ENCODE measurements at regions not wholly inside any gene's neighbourhood (a gene's known extent, or its start where the extent isn't known, plus 50 kb on each side); places are given as distances from the start of the nearest gene placed in this dataset.

DNA sequence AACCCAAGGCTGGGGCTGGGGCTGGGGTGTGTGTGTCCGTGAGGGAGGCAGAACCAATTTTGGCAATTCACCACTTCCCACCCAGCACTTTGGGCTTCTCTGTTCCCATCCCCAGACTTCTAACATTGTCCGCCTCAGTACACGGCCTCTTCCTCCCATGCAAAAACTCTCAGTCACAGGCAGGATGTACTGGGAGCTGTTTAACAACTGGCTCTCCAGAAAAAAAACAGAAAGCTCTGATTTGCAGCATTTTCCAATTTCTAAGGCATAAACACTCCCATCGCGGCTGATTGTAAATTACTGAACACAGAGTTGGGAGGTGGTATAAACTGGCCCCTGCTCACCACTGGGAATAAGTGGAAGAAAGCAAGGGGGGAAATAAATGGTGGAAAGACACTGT lies 73.1 kb upstream of the MAP4K3 start:
- TF ChIP-seq, protein P1, sequence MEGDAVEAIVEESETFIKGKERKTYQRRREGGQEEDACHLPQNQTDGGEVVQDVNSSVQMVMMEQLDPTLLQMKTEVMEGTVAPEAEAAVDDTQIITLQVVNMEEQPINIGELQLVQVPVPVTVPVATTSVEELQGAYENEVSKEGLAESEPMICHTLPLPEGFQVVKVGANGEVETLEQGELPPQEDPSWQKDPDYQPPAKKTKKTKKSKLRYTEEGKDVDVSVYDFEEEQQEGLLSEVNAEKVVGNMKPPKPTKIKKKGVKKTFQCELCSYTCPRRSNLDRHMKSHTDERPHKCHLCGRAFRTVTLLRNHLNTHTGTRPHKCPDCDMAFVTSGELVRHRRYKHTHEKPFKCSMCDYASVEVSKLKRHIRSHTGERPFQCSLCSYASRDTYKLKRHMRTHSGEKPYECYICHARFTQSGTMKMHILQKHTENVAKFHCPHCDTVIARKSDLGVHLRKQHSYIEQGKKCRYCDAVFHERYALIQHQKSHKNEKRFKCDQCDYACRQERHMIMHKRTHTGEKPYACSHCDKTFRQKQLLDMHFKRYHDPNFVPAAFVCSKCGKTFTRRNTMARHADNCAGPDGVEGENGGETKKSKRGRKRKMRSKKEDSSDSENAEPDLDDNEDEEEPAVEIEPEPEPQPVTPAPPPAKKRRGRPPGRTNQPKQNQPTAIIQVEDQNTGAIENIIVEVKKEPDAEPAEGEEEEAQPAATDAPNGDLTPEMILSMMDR (conservative IDR thresholded peaks at IDR 0.05; ENCODE audit: low read length), result no peak
- no peak for TF ChIP-seq EZH2phosphoT487 (IDR thresholded peaks at IDR 0.05; ENCODE audit: borderline replicate concordance, low read depth, low read length)
